SK-N-SH (cell line): ENCODE measurements at regions not wholly inside any gene's neighbourhood (a gene's known extent, or its start where the extent isn't known, plus 50 kb on each side); places are given as distances from the start of the nearest gene placed in this dataset.

Source experiments
- CTCF ChIA-PET: fragments of 300-600, 350-600 bp; formaldehyde crosslinking; extraction: SDS; loops from one replicate; lab custom pipeline; 2021; lab: Yijun Ruan, JAX
- POLR2A ChIA-PET: fragments of 350-600 bp; sonication (Branson Sonifier 250); formaldehyde crosslinking; extraction: SDS; loops from one replicate; lab custom pipeline; 2020; ENCODE audit warnings: antibody characterized with exemption, inconsistent platforms; lab: Yijun Ruan, JAX
- DNase-seq: peaks from one replicate; pipeline ENCODE4 v3.0.0; 2012
- H2AFZ ChIP-seq: fragments of 200-600 bp; sonication (generic); 2 replicates; pipeline ENCODE4 v1.8.1; 2016; ENCODE audit warnings: antibody characterized with exemption, mild to moderate bottlenecking, low read depth
- H3F3A ChIP-seq: fragments of 200-600 bp; sonication (generic); replicated peaks from 2 replicates; pipeline ENCODE3; 2016; ENCODE audit warnings: antibody characterized with exemption, mild to moderate bottlenecking; ENCODE audit not compliant: insufficient read depth
- H3K27ac ChIP-seq, 2 experiments: fragments of 200-500 bp in 1 of 2; fragments of 200-600 bp in 1 of 2; sonication (Bioruptor generic) in 1 of 2; sonication (generic), shearing (Covaris generic) in 1 of 2; 2 replicates each; pipeline versions ENCODE4 v1.5.1 to v1.6.1; 2014 to 2016; ENCODE audit warnings: low read depth in 2 of 2, inconsistent platforms in 1 of 2, low read length in 1 of 2, mild to moderate bottlenecking in 1 of 2, mixed read lengths in 1 of 2
- H3K27me3 ChIP-seq: fragments of 200-600 bp; sonication (generic), shearing (Covaris generic); 2 replicates; pipeline ENCODE4 v1.6.1; 2016; ENCODE audit warnings: mixed run types; ENCODE audit not compliant: insufficient read depth
- H3K36me3 ChIP-seq, 2 experiments: fragments of 200-500 bp in 1 of 2; fragments of 200-600 bp in 1 of 2; sonication (Bioruptor generic) in 1 of 2; sonication (generic) in 1 of 2; replicated peaks in 1 of 2; 2 replicates each; pipeline versions ENCODE3 to v1.5.1; 2014 to 2016; ENCODE audit warnings: low read length in 1 of 2, mild to moderate bottlenecking in 1 of 2; ENCODE audit not compliant: insufficient read depth in 2 of 2, control insufficient read depth in 1 of 2
- H3K4me1 ChIP-seq, 2 experiments: fragments of 200-500 bp in 1 of 2; fragments of 200-600 bp in 1 of 2; sonication (Bioruptor generic) in 1 of 2; sonication (generic), shearing (Covaris generic) in 1 of 2; 2 replicates each; pipeline versions ENCODE4 v1.5.1 to v1.6.1; 2014 to 2016; ENCODE audit warnings: low read depth in 1 of 2, low read length in 1 of 2, mixed run types in 1 of 2; ENCODE audit not compliant: insufficient read depth in 2 of 2, control insufficient read depth in 1 of 2
- H3K4me2 ChIP-seq: fragments of 200-600 bp; sonication (generic), shearing (Covaris generic); 2 replicates; pipeline ENCODE4 v1.6.1; 2017; ENCODE audit warnings: mixed run types
- H3K4me3 ChIP-seq, 2 experiments: fragments of 200-500 bp in 1 of 2; fragments of 200-600 bp in 1 of 2; sonication (Bioruptor generic) in 1 of 2; sonication (generic), shearing (Covaris generic) in 1 of 2; 2 replicates each; pipeline versions ENCODE4 v1.5.1 to v1.8.1; 2014 to 2016; ENCODE audit warnings: low read depth in 2 of 2, inconsistent platforms in 1 of 2, low read length in 1 of 2, mild to moderate bottlenecking in 1 of 2, mixed read lengths in 1 of 2, moderate library complexity in 1 of 2
- H3K79me2 ChIP-seq: fragments of 200-600 bp; sonication (generic); 2 replicates; pipeline ENCODE4 v1.8.1; 2017; ENCODE audit warnings: mild to moderate bottlenecking; ENCODE audit not compliant: insufficient read depth
- H3K9ac ChIP-seq: fragments of 200-600 bp; sonication (generic); 2 replicates; pipeline ENCODE4 v1.6.1; 2017; ENCODE audit warnings: mixed run types
- H3K9me2 ChIP-seq: fragments of 200-600 bp; sonication (generic); 2 replicates; pipeline ENCODE4 v1.6.1; 2017; ENCODE audit warnings: mixed run types
- H3K9me3 ChIP-seq: fragments of 200-600 bp; sonication (generic); 2 replicates; pipeline ENCODE4 v1.6.1; 2017; ENCODE audit warnings: mixed run types, mild to moderate bottlenecking, moderate library complexity
- H4K20me1 ChIP-seq: fragments of 200-600 bp; sonication (generic); 2 replicates; pipeline ENCODE4 v1.6.1; 2017; ENCODE audit warnings: mild to moderate bottlenecking, mixed run types; ENCODE audit not compliant: insufficient read depth
- CHD2 ChIP-seq: fragments of 150-350 bp; IDR thresholded peaks from 2 replicates; pipeline ENCODE4 v1.6.1; 2018; ENCODE audit warnings: low read length; ENCODE audit not compliant: partially characterized antibody
- CTCF ChIP-seq: fragments of 200-600 bp; sonication (generic); IDR thresholded peaks from 2 replicates; pipeline ENCODE4 v1.6.1; 2017; ENCODE audit warnings: antibody characterized with exemption, mild to moderate bottlenecking, moderate library complexity
- FOSL2 ChIP-seq: IDR thresholded peaks from 2 replicates; pipeline ENCODE4 v1.4.0; 2012; ENCODE audit warnings: low read depth, mild to moderate bottlenecking, moderate library complexity, borderline replicate concordance
- MXI1 ChIP-seq: IDR thresholded peaks from 2 replicates; pipeline ENCODE4 v1.6.1; 2012; ENCODE audit warnings: mild to moderate bottlenecking, low read depth, low read length, improper control_type of control experiment
- RAD21 ChIP-seq: IDR thresholded peaks from 2 replicates; pipeline ENCODE4 v1.6.1; 2012; ENCODE audit warnings: mild to moderate bottlenecking, low read length
- RFX5 ChIP-seq: IDR thresholded peaks from 2 replicates; pipeline ENCODE4 v1.6.1; 2012; ENCODE audit warnings: mild to moderate bottlenecking, improper control_type of control experiment, low read length
- TAF1 ChIP-seq: IDR thresholded peaks from 2 replicates; pipeline ENCODE4 v1.6.1; 2012; ENCODE audit warnings: low read depth, mild to moderate bottlenecking, low read length, moderate library complexity, borderline replicate concordance
- TCF12 ChIP-seq: IDR thresholded peaks from 2 replicates; pipeline ENCODE4 v1.4.0; 2012
- ZBTB33 ChIP-seq: IDR thresholded peaks from 2 replicates; pipeline ENCODE4 v1.4.0; 2012; ENCODE audit warnings: low read depth, borderline replicate concordance
- WGBS: methylation state at CpG from one replicate; pipeline ENCODE4 v1.1.6; 2017; ENCODE audit warnings: low lambda C conversion rate; 5-methylcytosine and 5-hydroxymethylcytosine counted together
- TF ChIP-seq, protein P1 (sequence below): IDR thresholded peaks from 2 replicates; pipeline ENCODE4 v1.4.0; 2012; ENCODE audit warnings: low read depth, borderline replicate concordance
- TF ChIP-seq, protein P2 (sequence below): fragments of 150-350 bp; IDR thresholded peaks from 2 replicates; pipeline ENCODE4 v1.6.1; 2016; ENCODE audit warnings: mild to moderate bottlenecking, low read depth, low read length
- TF ChIP-seq, protein P3 (sequence below): fragments of 150-350 bp; IDR thresholded peaks from 2 replicates; pipeline ENCODE4 v1.6.1; 2017; ENCODE audit warnings: antibody characterized with exemption, low read length, low read depth, borderline replicate concordance

DNA sequence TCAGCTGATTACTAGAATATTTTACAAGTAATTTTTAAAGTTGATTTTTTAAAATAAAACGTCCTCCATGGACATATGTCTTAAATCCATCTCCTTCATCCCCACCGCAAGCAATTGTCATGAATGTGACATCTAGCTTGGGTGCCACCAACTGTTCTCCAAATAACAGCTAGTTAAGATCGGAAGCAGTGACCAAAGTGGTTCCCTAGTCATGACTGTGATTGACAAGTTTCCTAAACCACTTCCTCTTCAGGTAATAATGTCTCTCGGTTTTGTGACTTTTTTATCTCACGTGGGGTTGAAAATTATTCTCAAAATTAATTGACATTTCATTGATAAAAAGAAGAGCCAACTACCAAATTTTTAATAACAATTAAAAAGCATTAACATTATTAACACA, 135.3 kb upstream of the MIR17HG start:
- Histone ChIP-seq H3K27ac (no peak overlapping the region), H3K9ac (no peak overlapping the region), H2AFZ (no peak overlapping the region), H3K4me3 (no peak overlapping the region), H3F3A (no peaks in the 10 kb centered on the region), H3K9me3 (no peaks in the 10 kb centered on the region), H4K20me1 (no peaks in the 10 kb centered on the region), H3K36me3 (no peaks in the 10 kb centered on the region), H3K79me2 (no peaks in the 10 kb centered on the region), H3K9me2 (peaks cover 3% of the 10 kb centered on the region; the same call in 1 of the 2 replicates), H3K27me3 (no peaks in the 10 kb centered on the region)
- CTCF ChIA-PET, result no interaction called here
- WGBS, result 54% methylated on average over 5 of the region's 5 CpGs
- no peak for DNase-seq
- no peak for TF ChIP-seq FOSL2
- no peak for TF ChIP-seq CHD2
- TF ChIP-seq, all 33 proteins: peak for 0
- Histone ChIP-seq H3K4me2 (no peak overlapping the region), H3K4me1 (no peaks in the 10 kb centered on the region; a peak in 1 of 4 replicates)
- POLR2A ChIA-PET, result no interaction called here

- no peaks in the 10 kb centered on the region for H4K20me1 ChIP-seq
- no peaks in the 10 kb centered on the region for H3K79me2 ChIP-seq
- POLR2A ChIA-PET, result no interaction called here
- no peaks in the 10 kb centered on the region for H3F3A ChIP-seq
- TF ChIP-seq CTCF, result no peak
- TF ChIP-seq, protein P1, sequence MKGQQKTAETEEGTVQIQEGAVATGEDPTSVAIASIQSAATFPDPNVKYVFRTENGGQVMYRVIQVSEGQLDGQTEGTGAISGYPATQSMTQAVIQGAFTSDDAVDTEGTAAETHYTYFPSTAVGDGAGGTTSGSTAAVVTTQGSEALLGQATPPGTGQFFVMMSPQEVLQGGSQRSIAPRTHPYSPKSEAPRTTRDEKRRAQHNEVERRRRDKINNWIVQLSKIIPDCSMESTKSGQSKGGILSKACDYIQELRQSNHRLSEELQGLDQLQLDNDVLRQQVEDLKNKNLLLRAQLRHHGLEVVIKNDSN, result no peak
- no peak for TF ChIP-seq ZBTB33
- no peak for TF ChIP-seq TCF12
- TF ChIP-seq, protein P2, sequence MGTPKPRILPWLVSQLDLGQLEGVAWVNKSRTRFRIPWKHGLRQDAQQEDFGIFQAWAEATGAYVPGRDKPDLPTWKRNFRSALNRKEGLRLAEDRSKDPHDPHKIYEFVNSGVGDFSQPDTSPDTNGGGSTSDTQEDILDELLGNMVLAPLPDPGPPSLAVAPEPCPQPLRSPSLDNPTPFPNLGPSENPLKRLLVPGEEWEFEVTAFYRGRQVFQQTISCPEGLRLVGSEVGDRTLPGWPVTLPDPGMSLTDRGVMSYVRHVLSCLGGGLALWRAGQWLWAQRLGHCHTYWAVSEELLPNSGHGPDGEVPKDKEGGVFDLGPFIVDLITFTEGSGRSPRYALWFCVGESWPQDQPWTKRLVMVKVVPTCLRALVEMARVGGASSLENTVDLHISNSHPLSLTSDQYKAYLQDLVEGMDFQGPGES, result no peak
- TF ChIP-seq MXI1, result no peak
- no peak for TF ChIP-seq TAF1
- no peak for TF ChIP-seq RAD21
- no peak for TF ChIP-seq RFX5
- no peak for TF ChIP-seq CHD2
- TF ChIP-seq, protein P3, sequence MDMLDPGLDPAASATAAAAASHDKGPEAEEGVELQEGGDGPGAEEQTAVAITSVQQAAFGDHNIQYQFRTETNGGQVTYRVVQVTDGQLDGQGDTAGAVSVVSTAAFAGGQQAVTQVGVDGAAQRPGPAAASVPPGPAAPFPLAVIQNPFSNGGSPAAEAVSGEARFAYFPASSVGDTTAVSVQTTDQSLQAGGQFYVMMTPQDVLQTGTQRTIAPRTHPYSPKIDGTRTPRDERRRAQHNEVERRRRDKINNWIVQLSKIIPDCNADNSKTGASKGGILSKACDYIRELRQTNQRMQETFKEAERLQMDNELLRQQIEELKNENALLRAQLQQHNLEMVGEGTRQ, result no peak
- no peaks in the 10 kb centered on the region for H3K9me3 ChIP-seq
- H3K4me1 ChIP-seq, result no peaks in the 10 kb centered on the region; a peak in 1 of 4 replicates
- H3K9me2 ChIP-seq, result peaks cover 3% of the 10 kb centered on the region; the same call in 1 of the 2 replicates
- H3K9ac ChIP-seq, result no peak overlapping the region
- CTCF ChIA-PET, result no interaction called here
- H2AFZ ChIP-seq, result no peak overlapping the region
- H3K36me3 ChIP-seq, result no peaks in the 10 kb centered on the region
- DNase-seq, result no peak
- H3K27ac ChIP-seq, result no peak overlapping the region
- WGBS, result 22% methylated on average over 2 of the region's 2 CpGs
- H3K27me3 ChIP-seq, result no peaks in the 10 kb centered on the region
- H3K4me2 ChIP-seq, result no peak overlapping the region
- H3K4me3 ChIP-seq, result no peak overlapping the region
These were observed 133.5 kb upstream of the MIR17HG start for GRCh38 chr13:91214031-91214430.
